ENCODE measurements at regions not wholly inside any gene's neighbourhood (a gene's known extent, or its start where the extent isn't known, plus 50 kb on each side); places are given as distances from the start of the nearest gene placed in this dataset.

DNA sequence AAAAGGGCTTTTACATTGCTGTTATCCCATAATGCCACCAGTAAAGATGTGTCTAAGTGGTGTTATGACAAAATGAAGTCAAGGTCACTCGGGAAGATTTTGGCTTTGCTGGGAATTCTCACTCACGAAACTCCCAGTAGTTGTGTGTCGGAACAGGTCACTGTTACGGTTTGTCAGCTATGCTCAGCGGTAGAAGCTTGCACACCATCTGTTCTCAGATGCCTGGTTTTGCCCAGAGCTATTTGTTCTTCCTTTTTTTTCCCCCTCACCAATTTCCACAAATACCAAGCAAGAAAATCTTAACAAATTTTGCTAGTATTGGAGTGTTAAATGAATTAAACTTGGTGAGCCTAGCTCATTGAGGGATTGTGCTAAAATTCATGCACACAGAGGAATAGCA lies 915.1 kb downstream of the MCTP2 start (continued):
- TF ChIP-seq, protein P1, sequence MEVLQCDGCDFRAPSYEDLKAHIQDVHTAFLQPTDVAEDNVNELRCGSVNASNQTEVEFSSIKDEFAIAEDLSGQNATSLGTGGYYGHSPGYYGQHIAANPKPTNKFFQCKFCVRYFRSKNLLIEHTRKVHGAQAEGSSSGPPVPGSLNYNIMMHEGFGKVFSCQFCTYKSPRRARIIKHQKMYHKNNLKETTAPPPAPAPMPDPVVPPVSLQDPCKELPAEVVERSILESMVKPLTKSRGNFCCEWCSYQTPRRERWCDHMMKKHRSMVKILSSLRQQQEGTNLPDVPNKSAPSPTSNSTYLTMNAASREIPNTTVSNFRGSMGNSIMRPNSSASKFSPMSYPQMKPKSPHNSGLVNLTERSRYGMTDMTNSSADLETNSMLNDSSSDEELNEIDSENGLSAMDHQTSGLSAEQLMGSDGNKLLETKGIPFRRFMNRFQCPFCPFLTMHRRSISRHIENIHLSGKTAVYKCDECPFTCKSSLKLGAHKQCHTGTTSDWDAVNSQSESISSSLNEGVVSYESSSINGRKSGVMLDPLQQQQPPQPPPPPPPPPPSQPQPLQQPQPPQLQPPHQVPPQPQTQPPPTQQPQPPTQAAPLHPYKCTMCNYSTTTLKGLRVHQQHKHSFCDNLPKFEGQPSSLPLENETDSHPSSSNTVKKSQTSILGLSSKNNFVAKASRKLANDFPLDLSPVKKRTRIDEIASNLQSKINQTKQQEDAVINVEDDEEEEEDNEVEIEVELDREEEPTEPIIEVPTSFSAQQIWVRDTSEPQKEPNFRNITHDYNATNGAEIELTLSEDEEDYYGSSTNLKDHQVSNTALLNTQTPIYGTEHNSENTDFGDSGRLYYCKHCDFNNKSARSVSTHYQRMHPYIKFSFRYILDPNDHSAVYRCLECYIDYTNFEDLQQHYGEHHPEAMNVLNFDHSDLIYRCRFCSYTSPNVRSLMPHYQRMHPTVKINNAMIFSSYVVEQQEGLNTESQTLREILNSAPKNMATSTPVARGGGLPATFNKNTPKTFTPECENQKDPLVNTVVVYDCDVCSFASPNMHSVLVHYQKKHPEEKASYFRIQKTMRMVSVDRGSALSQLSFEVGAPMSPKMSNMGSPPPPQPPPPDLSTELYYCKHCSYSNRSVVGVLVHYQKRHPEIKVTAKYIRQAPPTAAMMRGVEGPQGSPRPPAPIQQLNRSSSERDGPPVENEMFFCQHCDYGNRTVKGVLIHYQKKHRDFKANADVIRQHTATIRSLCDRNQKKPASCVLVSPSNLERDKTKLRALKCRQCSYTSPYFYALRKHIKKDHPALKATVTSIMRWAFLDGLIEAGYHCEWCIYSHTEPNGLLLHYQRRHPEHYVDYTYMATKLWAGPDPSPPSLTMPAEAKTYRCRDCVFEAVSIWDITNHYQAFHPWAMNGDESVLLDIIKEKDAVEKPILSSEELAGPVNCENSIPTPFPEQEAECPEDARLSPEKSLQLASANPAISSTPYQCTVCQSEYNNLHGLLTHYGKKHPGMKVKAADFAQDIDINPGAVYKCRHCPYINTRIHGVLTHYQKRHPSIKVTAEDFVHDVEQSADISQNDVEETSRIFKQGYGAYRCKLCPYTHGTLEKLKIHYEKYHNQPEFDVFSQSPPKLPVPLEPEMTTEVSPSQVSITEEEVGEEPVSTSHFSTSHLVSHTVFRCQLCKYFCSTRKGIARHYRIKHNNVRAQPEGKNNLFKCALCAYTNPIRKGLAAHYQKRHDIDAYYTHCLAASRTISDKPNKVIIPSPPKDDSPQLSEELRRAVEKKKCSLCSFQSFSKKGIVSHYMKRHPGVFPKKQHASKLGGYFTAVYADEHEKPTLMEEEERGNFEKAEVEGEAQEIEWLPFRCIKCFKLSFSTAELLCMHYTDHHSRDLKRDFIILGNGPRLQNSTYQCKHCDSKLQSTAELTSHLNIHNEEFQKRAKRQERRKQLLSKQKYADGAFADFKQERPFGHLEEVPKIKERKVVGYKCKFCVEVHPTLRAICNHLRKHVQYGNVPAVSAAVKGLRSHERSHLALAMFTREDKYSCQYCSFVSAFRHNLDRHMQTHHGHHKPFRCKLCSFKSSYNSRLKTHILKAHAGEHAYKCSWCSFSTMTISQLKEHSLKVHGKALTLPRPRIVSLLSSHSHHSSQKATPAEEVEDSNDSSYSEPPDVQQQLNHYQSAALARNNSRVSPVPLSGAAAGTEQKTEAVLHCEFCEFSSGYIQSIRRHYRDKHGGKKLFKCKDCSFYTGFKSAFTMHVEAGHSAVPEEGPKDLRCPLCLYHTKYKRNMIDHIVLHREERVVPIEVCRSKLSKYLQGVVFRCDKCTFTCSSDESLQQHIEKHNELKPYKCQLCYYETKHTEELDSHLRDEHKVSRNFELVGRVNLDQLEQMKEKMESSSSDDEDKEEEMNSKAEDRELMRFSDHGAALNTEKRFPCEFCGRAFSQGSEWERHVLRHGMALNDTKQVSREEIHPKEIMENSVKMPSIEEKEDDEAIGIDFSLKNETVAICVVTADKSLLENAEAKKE (CRISPR knock-in tag; IDR thresholded peaks at IDR 0.05), result no peak
- TF ChIP-seq EZH2 (IDR thresholded peaks at IDR 0.05; ENCODE audit: low read depth, unreplicated experiment) (no peak), ZNF331 (CRISPR knock-in tag; IDR thresholded peaks at IDR 0.05; ENCODE audit: low read depth) (no peak), CREB1 (CRISPR knock-in tag; IDR thresholded peaks at IDR 0.05; ENCODE audit: low read depth) (no peak), NANOG (IDR thresholded peaks at IDR 0.05; ENCODE audit: borderline replicate concordance) (no peak)

GRCh38 chr15:95148183-95148582 lies 916.8 kb downstream of the MCTP2 start:
- peaks cover 2% of the 10 kb centered on the region for H3K27me3 Mint-ChIP-seq (ENCODE audit: insufficient read depth, low read depth, poor library complexity)
- no peak for DNase-seq (ENCODE audit: low spot score)
- Histone ChIP-seq H3K4me3 (no peak overlapping the region), H3K27ac (ENCODE audit: low read depth) (no peak overlapping the region), H3K79me2 (replicated peaks; ENCODE audit: insufficient read depth) (no peaks in the 10 kb centered on the region), H2AFZ (no peak overlapping the region), H3K36me3 (ENCODE audit: insufficient read depth) (no peaks in the 10 kb centered on the region), H3F3A (replicated peaks; ENCODE audit: low read depth) (no peaks in the 10 kb centered on the region), H4K20me1 (replicated peaks; ENCODE audit: insufficient read depth) (no peaks in the 10 kb centered on the region), H3K4me1 (ENCODE audit: insufficient read depth) (no peaks in the 10 kb centered on the region), H3K9me2 (ENCODE audit: insufficient read depth) (no peaks in the 10 kb centered on the region), H3K4me2 (no peak overlapping the region), H3K27me3 (ENCODE audit: insufficient read depth) (no peaks in the 10 kb centered on the region)
- no peak overlapping the region for H3K27ac Mint-ChIP-seq
- H3K36me3 Mint-ChIP-seq (ENCODE audit: low read depth), result no peaks in the 10 kb centered on the region; the same call in 2 of the 3 replicates
- no peaks in the 10 kb centered on the region for H3K4me1 Mint-ChIP-seq
- no peak for ATAC-seq
- no peak overlapping the region for H3K4me3 Mint-ChIP-seq
- peaks cover under 1% of the 10 kb centered on the region; the same call in 1 of the 3 replicates for H3K9me3 Mint-ChIP-seq
- TF ChIP-seq, protein P2, sequence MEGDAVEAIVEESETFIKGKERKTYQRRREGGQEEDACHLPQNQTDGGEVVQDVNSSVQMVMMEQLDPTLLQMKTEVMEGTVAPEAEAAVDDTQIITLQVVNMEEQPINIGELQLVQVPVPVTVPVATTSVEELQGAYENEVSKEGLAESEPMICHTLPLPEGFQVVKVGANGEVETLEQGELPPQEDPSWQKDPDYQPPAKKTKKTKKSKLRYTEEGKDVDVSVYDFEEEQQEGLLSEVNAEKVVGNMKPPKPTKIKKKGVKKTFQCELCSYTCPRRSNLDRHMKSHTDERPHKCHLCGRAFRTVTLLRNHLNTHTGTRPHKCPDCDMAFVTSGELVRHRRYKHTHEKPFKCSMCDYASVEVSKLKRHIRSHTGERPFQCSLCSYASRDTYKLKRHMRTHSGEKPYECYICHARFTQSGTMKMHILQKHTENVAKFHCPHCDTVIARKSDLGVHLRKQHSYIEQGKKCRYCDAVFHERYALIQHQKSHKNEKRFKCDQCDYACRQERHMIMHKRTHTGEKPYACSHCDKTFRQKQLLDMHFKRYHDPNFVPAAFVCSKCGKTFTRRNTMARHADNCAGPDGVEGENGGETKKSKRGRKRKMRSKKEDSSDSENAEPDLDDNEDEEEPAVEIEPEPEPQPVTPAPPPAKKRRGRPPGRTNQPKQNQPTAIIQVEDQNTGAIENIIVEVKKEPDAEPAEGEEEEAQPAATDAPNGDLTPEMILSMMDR (conservative IDR thresholded peaks at IDR 0.05; ENCODE audit: low read depth in 2 of 2), result no peak
- TF ChIP-seq NANOG (IDR thresholded peaks at IDR 0.05; ENCODE audit: borderline replicate concordance) (no peak), CREB1 (CRISPR knock-in tag; IDR thresholded peaks at IDR 0.05; ENCODE audit: low read depth) (no peak), POLR2AphosphoS5 (IDR thresholded peaks at IDR 0.05; ENCODE audit: low read depth) (no peak), ZNF331 (CRISPR knock-in tag; IDR thresholded peaks at IDR 0.05; ENCODE audit: low read depth) (no peak), STAT1 (IDR thresholded peaks at IDR 0.05; ENCODE audit: unreplicated experiment) (no peak), ZNF114 (CRISPR knock-in tag; IDR thresholded peaks at IDR 0.05) (no peak)
- TF ChIP-seq, protein P3, sequence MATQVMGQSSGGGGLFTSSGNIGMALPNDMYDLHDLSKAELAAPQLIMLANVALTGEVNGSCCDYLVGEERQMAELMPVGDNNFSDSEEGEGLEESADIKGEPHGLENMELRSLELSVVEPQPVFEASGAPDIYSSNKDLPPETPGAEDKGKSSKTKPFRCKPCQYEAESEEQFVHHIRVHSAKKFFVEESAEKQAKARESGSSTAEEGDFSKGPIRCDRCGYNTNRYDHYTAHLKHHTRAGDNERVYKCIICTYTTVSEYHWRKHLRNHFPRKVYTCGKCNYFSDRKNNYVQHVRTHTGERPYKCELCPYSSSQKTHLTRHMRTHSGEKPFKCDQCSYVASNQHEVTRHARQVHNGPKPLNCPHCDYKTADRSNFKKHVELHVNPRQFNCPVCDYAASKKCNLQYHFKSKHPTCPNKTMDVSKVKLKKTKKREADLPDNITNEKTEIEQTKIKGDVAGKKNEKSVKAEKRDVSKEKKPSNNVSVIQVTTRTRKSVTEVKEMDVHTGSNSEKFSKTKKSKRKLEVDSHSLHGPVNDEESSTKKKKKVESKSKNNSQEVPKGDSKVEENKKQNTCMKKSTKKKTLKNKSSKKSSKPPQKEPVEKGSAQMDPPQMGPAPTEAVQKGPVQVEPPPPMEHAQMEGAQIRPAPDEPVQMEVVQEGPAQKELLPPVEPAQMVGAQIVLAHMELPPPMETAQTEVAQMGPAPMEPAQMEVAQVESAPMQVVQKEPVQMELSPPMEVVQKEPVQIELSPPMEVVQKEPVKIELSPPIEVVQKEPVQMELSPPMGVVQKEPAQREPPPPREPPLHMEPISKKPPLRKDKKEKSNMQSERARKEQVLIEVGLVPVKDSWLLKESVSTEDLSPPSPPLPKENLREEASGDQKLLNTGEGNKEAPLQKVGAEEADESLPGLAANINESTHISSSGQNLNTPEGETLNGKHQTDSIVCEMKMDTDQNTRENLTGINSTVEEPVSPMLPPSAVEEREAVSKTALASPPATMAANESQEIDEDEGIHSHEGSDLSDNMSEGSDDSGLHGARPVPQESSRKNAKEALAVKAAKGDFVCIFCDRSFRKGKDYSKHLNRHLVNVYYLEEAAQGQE (IDR thresholded peaks at IDR 0.05; ENCODE audit: unreplicated experiment), result no peak
